GM18907 (cell line): ENCODE measurements at regions not wholly inside any gene's neighbourhood (a gene's known extent, or its start where the extent isn't known, plus 50 kb on each side); places are given as distances from the start of the nearest gene placed in this dataset.
"Not testable (repeated sequence)": the region's sequence is repeated elsewhere in the genome, so short reads cannot be mapped to it uniquely, and the experiment has no call there.

Experiments
- ATAC-seq: cut with Tn5 transposase; IDR thresholded peaks from one replicate; pipeline ENCODE4 v1.9.1; 2021; ENCODE audit warnings: mild to moderate bottlenecking, moderate library complexity; ENCODE audit not compliant: unreplicated experiment

GRCh38 chr1:73326663-73327062 lies 871.3 kb downstream of the LRRIQ3 start:
- no peak for ATAC-seq

GRCh38 chr1:73310797-73311381 lies 887.1 kb downstream of the LRRIQ3 start:
- no peak for ATAC-seq

- no peak for ATAC-seq
Observed at GRCh38 chr1:73306899-73307555, 890.9 kb downstream of the LRRIQ3 start.

GRCh38 chr1:73273886-73274285 lies 924.1 kb downstream of the LRRIQ3 start:
- no peak for ATAC-seq

GRCh38 chr1:73245196-73245595 lies 952.8 kb downstream of the LRRIQ3 start:
- ATAC-seq: not testable (repeated sequence)

GRCh38 chr1:73218995-73219546 lies 936.7 kb upstream of the NEGR1 start:
- ATAC-seq: no peak

GRCh38 chr1:73205294-73205973 lies 923.1 kb upstream of the NEGR1 start:
- no peak for ATAC-seq

GRCh38 chr1:73197972-73198371 lies 915.6 kb upstream of the NEGR1 start:
- no peak for ATAC-seq

GRCh38 chr1:73194965-73195364 lies 912.6 kb upstream of the NEGR1 start:
- no peak for ATAC-seq

- ATAC-seq: not testable (repeated sequence)
Observed at GRCh38 chr1:73183581-73183980, 901.2 kb upstream of the NEGR1 start.

GRCh38 chr1:73181190-73181540 lies 898.8 kb upstream of the NEGR1 start:
- no peak for ATAC-seq

- ATAC-seq: no peak
Observed at GRCh38 chr1:73180397-73181189, 898.3 kb upstream of the NEGR1 start.

- no peak for ATAC-seq
Observed at GRCh38 chr1:73176902-73177301, 894.6 kb upstream of the NEGR1 start.

GRCh38 chr1:73167009-73167657 lies 884.8 kb upstream of the NEGR1 start:
- no peak for ATAC-seq

- ATAC-seq: no peak
Observed at GRCh38 chr1:73162564-73162963, 880.2 kb upstream of the NEGR1 start.

- ATAC-seq: no peak
Observed at GRCh38 chr1:73161418-73161817, 879.1 kb upstream of the NEGR1 start.

GRCh38 chr1:73160759-73161158 lies 878.4 kb upstream of the NEGR1 start:
- ATAC-seq: no peak

- no peak for ATAC-seq
Observed at GRCh38 chr1:73144311-73144710, 862.0 kb upstream of the NEGR1 start.

GRCh38 chr1:73136975-73137374 lies 854.6 kb upstream of the NEGR1 start:
- no peak for ATAC-seq

- ATAC-seq: no peak
Observed at GRCh38 chr1:73106931-73107330, 824.6 kb upstream of the NEGR1 start.

- ATAC-seq: no peak
Observed at GRCh38 chr1:73105755-73106154, 823.4 kb upstream of the NEGR1 start.
